Endothelial cell (in vitro differentiated cells): ENCODE measurements at regions not wholly inside any gene's neighbourhood (a gene's known extent, or its start where the extent isn't known, plus 50 kb on each side); places are given as distances from the start of the nearest gene placed in this dataset.

ENCODE experiments used
- DNase-seq: peaks from one replicate; pipeline ENCODE4 v3.0.0; 2021; ENCODE audit warnings: low spot score
- H3K27ac Mint-ChIP-seq: one replicate; pipeline ENCODE4 v1.8.0; 2021; ENCODE audit warnings: mixed read lengths, inconsistent platforms; ENCODE audit not compliant: unreplicated experiment
- H3K27me3 Mint-ChIP-seq: one replicate; pipeline ENCODE4 v1.8.0; 2021; ENCODE audit warnings: mild to moderate bottlenecking, moderate library complexity, mixed read lengths, inconsistent platforms; ENCODE audit not compliant: unreplicated experiment
- H3K36me3 Mint-ChIP-seq: one replicate; pipeline ENCODE4 v1.8.0; 2021; ENCODE audit warnings: mild to moderate bottlenecking, low read depth, mixed read lengths, inconsistent platforms; ENCODE audit not compliant: unreplicated experiment
- H3K4me1 Mint-ChIP-seq: one replicate; pipeline ENCODE4 v1.8.0; 2021; ENCODE audit warnings: mild to moderate bottlenecking, mixed read lengths, inconsistent platforms; ENCODE audit not compliant: unreplicated experiment
- H3K4me3 Mint-ChIP-seq: one replicate; pipeline ENCODE4 v1.8.0; 2021; ENCODE audit warnings: mild to moderate bottlenecking, mixed read lengths, inconsistent platforms; ENCODE audit not compliant: unreplicated experiment
- H3K9me3 Mint-ChIP-seq: one replicate; pipeline ENCODE4 v1.8.0; 2021; ENCODE audit warnings: mixed read lengths, inconsistent platforms; ENCODE audit not compliant: unreplicated experiment
- TF ChIP-seq, protein P1 (sequence below): fragments of 200-600 bp; sonication (generic); IDR thresholded peaks from one replicate; pipeline ENCODE4 v1.5.0; 2021; ENCODE audit warnings: antibody characterized with exemption; ENCODE audit not compliant: unreplicated experiment

- H3K9me3 Mint-ChIP-seq, result no peaks in the 10 kb centered on the region
- peaks cover 2% of the 10 kb centered on the region for H3K27me3 Mint-ChIP-seq
- no peak for DNase-seq
- H3K36me3 Mint-ChIP-seq, result no peaks in the 10 kb centered on the region
- TF ChIP-seq, protein P1, sequence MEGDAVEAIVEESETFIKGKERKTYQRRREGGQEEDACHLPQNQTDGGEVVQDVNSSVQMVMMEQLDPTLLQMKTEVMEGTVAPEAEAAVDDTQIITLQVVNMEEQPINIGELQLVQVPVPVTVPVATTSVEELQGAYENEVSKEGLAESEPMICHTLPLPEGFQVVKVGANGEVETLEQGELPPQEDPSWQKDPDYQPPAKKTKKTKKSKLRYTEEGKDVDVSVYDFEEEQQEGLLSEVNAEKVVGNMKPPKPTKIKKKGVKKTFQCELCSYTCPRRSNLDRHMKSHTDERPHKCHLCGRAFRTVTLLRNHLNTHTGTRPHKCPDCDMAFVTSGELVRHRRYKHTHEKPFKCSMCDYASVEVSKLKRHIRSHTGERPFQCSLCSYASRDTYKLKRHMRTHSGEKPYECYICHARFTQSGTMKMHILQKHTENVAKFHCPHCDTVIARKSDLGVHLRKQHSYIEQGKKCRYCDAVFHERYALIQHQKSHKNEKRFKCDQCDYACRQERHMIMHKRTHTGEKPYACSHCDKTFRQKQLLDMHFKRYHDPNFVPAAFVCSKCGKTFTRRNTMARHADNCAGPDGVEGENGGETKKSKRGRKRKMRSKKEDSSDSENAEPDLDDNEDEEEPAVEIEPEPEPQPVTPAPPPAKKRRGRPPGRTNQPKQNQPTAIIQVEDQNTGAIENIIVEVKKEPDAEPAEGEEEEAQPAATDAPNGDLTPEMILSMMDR, result no peak
- H3K4me3 Mint-ChIP-seq, result no peak overlapping the region
- no peak overlapping the region for H3K27ac Mint-ChIP-seq
- H3K4me1 Mint-ChIP-seq, result peaks cover 4% of the 10 kb centered on the region
Observed at GRCh38 chr2:8134985-8135682, 546.7 kb upstream of the ID2 start.

DNA sequence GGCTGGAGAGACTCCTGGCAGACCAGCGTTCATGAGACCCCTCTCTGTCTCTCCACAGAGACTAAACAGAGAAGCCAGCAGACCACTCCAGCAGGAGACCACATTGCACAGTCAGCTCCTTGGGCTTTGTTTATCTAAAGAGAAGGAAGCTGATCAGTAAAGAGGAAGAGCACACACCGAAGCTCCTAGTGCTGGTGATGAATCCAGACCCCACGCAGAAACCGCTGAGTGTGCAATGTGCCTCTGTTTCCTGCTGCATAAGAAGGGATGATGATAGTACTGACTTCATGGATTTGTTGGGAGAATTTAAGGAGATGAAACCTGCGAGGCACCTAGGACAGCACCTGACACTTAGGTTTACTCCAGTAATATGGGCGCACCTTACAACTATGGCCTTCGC lies 544.1 kb upstream of the ID2 start:
- H3K4me3 Mint-ChIP-seq, result no peak overlapping the region
- H3K27ac Mint-ChIP-seq, result no peak overlapping the region
- no peaks in the 10 kb centered on the region for H3K9me3 Mint-ChIP-seq
- no peak for DNase-seq
- no peaks in the 10 kb centered on the region for H3K36me3 Mint-ChIP-seq
- peaks cover 2% of the 10 kb centered on the region for H3K27me3 Mint-ChIP-seq
- TF ChIP-seq, protein P1, result no peak
- H3K4me1 Mint-ChIP-seq, result peaks cover 4% of the 10 kb centered on the region

GRCh38 chr2:8138525-8138922 lies 543.3 kb upstream of the ID2 start:
- Mint-ChIP-seq H3K9me3 (no peaks in the 10 kb centered on the region), H3K36me3 (no peaks in the 10 kb centered on the region), H3K27ac (no peak overlapping the region), H3K27me3 (peaks cover 2% of the 10 kb centered on the region), H3K4me3 (no peak overlapping the region), H3K4me1 (peaks cover 4% of the 10 kb centered on the region)
- DNase-seq, result no peak
- TF ChIP-seq, protein P1, result no peak

DNA sequence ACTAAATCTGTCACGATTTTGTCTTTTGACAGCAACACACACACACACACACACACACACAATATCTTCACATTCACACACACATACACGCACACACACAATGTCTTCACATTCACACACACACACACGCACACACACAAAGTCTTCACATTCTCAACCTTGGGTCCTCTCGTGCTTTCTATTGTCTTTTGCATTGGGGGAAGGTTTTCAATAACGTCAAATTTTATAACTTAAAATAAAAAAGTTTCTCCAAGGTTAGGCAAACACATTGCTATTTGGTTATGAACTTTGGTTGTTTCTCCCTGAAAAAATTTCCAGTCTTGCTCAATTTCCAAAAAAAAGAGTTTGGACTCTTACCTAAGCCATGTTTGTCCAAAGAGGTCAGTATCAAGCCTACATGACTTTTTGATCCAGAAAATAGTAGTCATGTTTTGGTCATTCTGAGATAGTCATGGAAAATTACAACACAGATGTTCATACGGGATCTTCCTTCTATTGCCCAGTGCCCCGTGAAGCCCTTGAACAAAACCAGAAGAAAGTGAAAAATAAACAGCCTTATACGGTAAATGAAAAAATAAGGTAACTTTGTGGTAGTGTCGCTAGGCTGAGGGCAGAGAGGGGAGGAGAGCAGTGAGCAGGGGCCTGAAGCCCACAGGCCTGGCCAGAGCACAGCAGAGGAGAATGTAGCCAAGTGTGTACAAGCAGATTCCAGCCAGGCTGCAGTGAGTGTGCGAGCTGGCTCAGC lies 542.8 kb upstream of the ID2 start:
- Mint-ChIP-seq H3K9me3 (no peaks in the 10 kb centered on the region), H3K27me3 (no peaks in the 10 kb centered on the region), H3K27ac (no peak overlapping the region), H3K4me3 (no peak overlapping the region), H3K4me1 (peaks cover 4% of the 10 kb centered on the region), H3K36me3 (no peaks in the 10 kb centered on the region)
- no peak for DNase-seq
- TF ChIP-seq, protein P1, result no peak

- Mint-ChIP-seq H3K27ac (no peak overlapping the region), H3K4me3 (no peak overlapping the region), H3K9me3 (no peaks in the 10 kb centered on the region), H3K27me3 (no peaks in the 10 kb centered on the region), H3K36me3 (no peaks in the 10 kb centered on the region), H3K4me1 (peaks cover 10% of the 10 kb centered on the region)
- TF ChIP-seq, protein P1, result no peak
- no peak for DNase-seq
Observed at GRCh38 chr2:8139668-8140200, 542.1 kb upstream of the ID2 start.
